ENCODE measurements at regions not wholly inside any gene's neighbourhood (a gene's known extent, or its start where the extent isn't known, plus 50 kb on each side); places are given as distances from the start of the nearest gene placed in this dataset.

DNA sequence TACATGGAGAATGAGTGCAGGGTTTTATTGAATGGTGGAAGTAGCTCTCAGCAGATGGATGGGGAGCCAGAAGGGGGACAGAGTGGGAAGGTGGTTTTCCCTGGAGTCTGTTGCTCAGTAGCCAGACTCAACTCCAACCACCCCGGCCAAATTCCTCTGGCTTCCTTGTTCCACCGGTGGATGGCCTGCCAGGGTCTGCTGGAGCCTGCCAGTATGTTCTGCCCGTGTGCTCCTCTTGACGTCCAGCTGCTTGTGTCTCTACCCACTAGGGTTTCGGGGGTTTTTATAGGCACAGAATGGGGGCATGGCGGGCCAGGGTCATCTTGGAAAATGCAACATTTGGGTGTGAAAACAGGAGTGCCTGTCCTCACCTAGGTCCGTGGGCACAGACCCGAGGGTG lies 51.4 kb upstream of the KLF9 start:
- Histone ChIP-seq H2AFZ (ENCODE audit: low read length) (no peak overlapping the region), H3K27me3 (ENCODE audit: low read length) (no peaks in the 10 kb centered on the region), H4K20me1 (ENCODE audit: low read length) (no peaks in the 10 kb centered on the region), H3K4me3 (ENCODE audit: low read length) (no peak overlapping the region), H3K9me3 (ENCODE audit: low read length) (no peaks in the 10 kb centered on the region), H3K9me2 (replicated peaks; ENCODE audit: low read length) (no peaks in the 10 kb centered on the region), H3K9ac (ENCODE audit: low read length) (no peak overlapping the region), H3K79me2 (ENCODE audit: low read length) (no peaks in the 10 kb centered on the region), H3K4me2 (ENCODE audit: low read length) (no peak overlapping the region), H3K36me3 (ENCODE audit: low read depth, low read length) (no peaks in the 10 kb centered on the region), H3F3A (ENCODE audit: low read length, unreplicated experiment) (no peaks in the 10 kb centered on the region), H3K27ac (ENCODE audit: low read length) (no peak overlapping the region), H3K4me1 (ENCODE audit: insufficient read depth, low read length) (no peaks in the 10 kb centered on the region)
- intact Hi-C loops (cut with micrococcal nuclease), result no loop called here
- BruUV-seq (replicated peaks), result no TSS peak
- DNase-seq (no peak), ATAC-seq (no peak)
- TF ChIP-seq CTCF (conservative IDR thresholded peaks at IDR 0.05; ENCODE audit: low read depth, low read length) (no peak), EZH2 (IDR thresholded peaks at IDR 0.05; ENCODE audit: low read length, unreplicated experiment) (no peak), EZH2phosphoT487 (IDR thresholded peaks at IDR 0.05; ENCODE audit: borderline replicate concordance, low read length) (no peak)
- CTCF ChIA-PET, result no interaction called here
- POLR2A ChIA-PET (ENCODE audit: unreplicated experiment), result no interaction called here

DNA sequence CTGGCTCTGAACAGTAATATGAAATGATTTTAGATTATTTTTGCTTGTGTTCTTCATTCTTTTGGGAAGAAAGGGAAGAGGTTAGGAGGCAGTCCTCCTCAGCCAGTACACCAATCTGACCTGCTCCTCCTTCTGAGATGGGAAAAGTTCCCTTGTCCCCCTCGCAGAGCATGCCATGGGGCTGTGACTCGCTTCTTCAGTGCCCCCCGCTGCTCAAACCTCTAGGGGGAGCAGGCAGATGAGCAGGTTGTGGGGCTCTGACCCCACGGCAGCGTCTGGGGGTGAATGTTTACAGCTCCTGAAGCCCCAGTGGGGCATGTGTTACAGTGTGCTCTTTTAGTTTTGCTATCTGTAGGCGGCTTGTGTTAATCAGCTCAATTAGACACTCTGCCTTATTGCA lies 50.9 kb upstream of the KLF9 start:
- Histone ChIP-seq H3K27ac (ENCODE audit: low read length) (no peak overlapping the region), H3K27me3 (ENCODE audit: low read length) (no peaks in the 10 kb centered on the region), H3K4me2 (ENCODE audit: low read length) (no peak overlapping the region), H3K4me3 (ENCODE audit: low read length) (no peak overlapping the region), H3K36me3 (ENCODE audit: low read depth, low read length) (no peaks in the 10 kb centered on the region), H3K4me1 (ENCODE audit: insufficient read depth, low read length) (no peaks in the 10 kb centered on the region), H3K79me2 (ENCODE audit: low read length) (no peaks in the 10 kb centered on the region), H3F3A (ENCODE audit: low read length, unreplicated experiment) (no peaks in the 10 kb centered on the region), H2AFZ (ENCODE audit: low read length) (no peak overlapping the region), H3K9ac (ENCODE audit: low read length) (no peak overlapping the region), H4K20me1 (ENCODE audit: low read length) (no peaks in the 10 kb centered on the region), H3K9me3 (ENCODE audit: low read length) (no peaks in the 10 kb centered on the region), H3K9me2 (replicated peaks; ENCODE audit: low read length) (no peaks in the 10 kb centered on the region)
- intact Hi-C loops (cut with micrococcal nuclease), result no loop called here
- no peak for DNase-seq
- no TSS peak for BruUV-seq (replicated peaks)
- POLR2A ChIA-PET (ENCODE audit: unreplicated experiment), result no interaction called here
- CTCF ChIA-PET, result no interaction called here
- ATAC-seq, result no peak
- TF ChIP-seq EZH2 (IDR thresholded peaks at IDR 0.05; ENCODE audit: low read length, unreplicated experiment) (no peak), CTCF (conservative IDR thresholded peaks at IDR 0.05; ENCODE audit: low read depth, low read length) (no peak), EZH2phosphoT487 (IDR thresholded peaks at IDR 0.05; ENCODE audit: borderline replicate concordance, low read length) (no peak)
